ENCODE measurements at regions not wholly inside any gene's neighbourhood (a gene's known extent, or its start where the extent isn't known, plus 50 kb on each side); places are given as distances from the start of the nearest gene placed in this dataset.

GRCh38 chr5:104372796-104373195, 810.2 kb upstream of the NUDT12 start:
- Mint-ChIP-seq H3K27ac (no peak overlapping the region), H3K27me3 (no peaks in the 10 kb centered on the region), H3K4me1 (ENCODE audit: low read depth) (no peaks in the 10 kb centered on the region), H3K9me3 (no peaks in the 10 kb centered on the region), H3K4me3 (no peak overlapping the region), H3K36me3 (ENCODE audit: low read depth) (no peaks in the 10 kb centered on the region)
- intact Hi-C loops (cut with micrococcal nuclease) = no loop called here

- Mint-ChIP-seq H3K4me1 (ENCODE audit: low read depth) (no peaks in the 10 kb centered on the region), H3K27ac (no peak overlapping the region), H3K4me3 (no peak overlapping the region), H3K36me3 (ENCODE audit: low read depth) (no peaks in the 10 kb centered on the region), H3K27me3 (no peaks in the 10 kb centered on the region), H3K9me3 (no peaks in the 10 kb centered on the region)
- intact Hi-C loops (cut with micrococcal nuclease) = no loop called here
Observed at GRCh38 chr5:104372376-104372775, 809.8 kb upstream of the NUDT12 start.

GRCh38 chr5:104370523-104370922, 807.9 kb upstream of the NUDT12 start:
- intact Hi-C loops (cut with micrococcal nuclease) = no loop called here
- Mint-ChIP-seq H3K9me3 (no peaks in the 10 kb centered on the region), H3K27me3 (no peaks in the 10 kb centered on the region), H3K36me3 (ENCODE audit: low read depth) (no peaks in the 10 kb centered on the region), H3K4me1 (ENCODE audit: low read depth) (no peaks in the 10 kb centered on the region), H3K27ac (no peak overlapping the region), H3K4me3 (no peak overlapping the region)

- H3K4me1 Mint-ChIP-seq (ENCODE audit: low read depth) = no peaks in the 10 kb centered on the region
- H3K27ac Mint-ChIP-seq = no peak overlapping the region
- no peaks in the 10 kb centered on the region for H3K9me3 Mint-ChIP-seq
- no peak overlapping the region for H3K4me3 Mint-ChIP-seq
- H3K36me3 Mint-ChIP-seq (ENCODE audit: low read depth) = no peaks in the 10 kb centered on the region
- intact Hi-C loops (cut with micrococcal nuclease) = no loop called here
- H3K27me3 Mint-ChIP-seq = no peaks in the 10 kb centered on the region
Observed at GRCh38 chr5:104367978-104368377, 805.4 kb upstream of the NUDT12 start.

GRCh38 chr5:104363567-104363966, 801.0 kb upstream of the NUDT12 start:
- Mint-ChIP-seq H3K4me3 (no peak overlapping the region), H3K4me1 (ENCODE audit: low read depth) (no peaks in the 10 kb centered on the region), H3K27ac (no peak overlapping the region), H3K36me3 (ENCODE audit: low read depth) (no peaks in the 10 kb centered on the region), H3K9me3 (no peaks in the 10 kb centered on the region), H3K27me3 (no peaks in the 10 kb centered on the region)
- intact Hi-C loops (cut with micrococcal nuclease) = no loop called here

- H3K36me3 Mint-ChIP-seq (ENCODE audit: low read depth) = no peaks in the 10 kb centered on the region
- no peak overlapping the region for H3K4me3 Mint-ChIP-seq
- H3K9me3 Mint-ChIP-seq = no peaks in the 10 kb centered on the region
- H3K27me3 Mint-ChIP-seq = no peaks in the 10 kb centered on the region
- intact Hi-C loops (cut with micrococcal nuclease) = no loop called here
- H3K4me1 Mint-ChIP-seq (ENCODE audit: low read depth) = no peaks in the 10 kb centered on the region
- no peak overlapping the region for H3K27ac Mint-ChIP-seq
Observed at GRCh38 chr5:104361932-104362331, 799.3 kb upstream of the NUDT12 start.

- H3K36me3 Mint-ChIP-seq (ENCODE audit: low read depth) = no peaks in the 10 kb centered on the region
- H3K4me1 Mint-ChIP-seq (ENCODE audit: low read depth) = no peaks in the 10 kb centered on the region
- no peak overlapping the region for H3K27ac Mint-ChIP-seq
- intact Hi-C loops (cut with micrococcal nuclease) = no loop called here
- no peak overlapping the region for H3K4me3 Mint-ChIP-seq
- no peaks in the 10 kb centered on the region for H3K9me3 Mint-ChIP-seq
- H3K27me3 Mint-ChIP-seq = no peaks in the 10 kb centered on the region
Observed at GRCh38 chr5:104355350-104355749, 792.8 kb upstream of the NUDT12 start.

GRCh38 chr5:104353371-104353770, 790.8 kb upstream of the NUDT12 start:
- intact Hi-C loops (cut with micrococcal nuclease) = no loop called here
- Mint-ChIP-seq H3K4me1 (ENCODE audit: low read depth) (no peaks in the 10 kb centered on the region), H3K27ac (no peak overlapping the region), H3K36me3 (ENCODE audit: low read depth) (no peaks in the 10 kb centered on the region), H3K27me3 (no peaks in the 10 kb centered on the region), H3K4me3 (no peak overlapping the region), H3K9me3 (no peaks in the 10 kb centered on the region)

- H3K36me3 Mint-ChIP-seq (ENCODE audit: low read depth) = no peaks in the 10 kb centered on the region
- no peak overlapping the region for H3K4me3 Mint-ChIP-seq
- no peaks in the 10 kb centered on the region for H3K27me3 Mint-ChIP-seq
- no peak overlapping the region for H3K27ac Mint-ChIP-seq
- no peaks in the 10 kb centered on the region for H3K4me1 Mint-ChIP-seq (ENCODE audit: low read depth)
- intact Hi-C loops (cut with micrococcal nuclease) = no loop called here
- no peaks in the 10 kb centered on the region for H3K9me3 Mint-ChIP-seq
Observed at GRCh38 chr5:104352954-104353353, 790.4 kb upstream of the NUDT12 start.

GRCh38 chr5:104347119-104347708, 784.6 kb upstream of the NUDT12 start:
- H3K4me3 Mint-ChIP-seq = no peak overlapping the region
- H3K36me3 Mint-ChIP-seq (ENCODE audit: low read depth) = no peaks in the 10 kb centered on the region
- no peaks in the 10 kb centered on the region for H3K9me3 Mint-ChIP-seq
- no peaks in the 10 kb centered on the region for H3K27me3 Mint-ChIP-seq
- intact Hi-C loops (cut with micrococcal nuclease) = no loop called here
- no peaks in the 10 kb centered on the region for H3K4me1 Mint-ChIP-seq (ENCODE audit: low read depth)
- no peak overlapping the region for H3K27ac Mint-ChIP-seq

GRCh38 chr5:104345222-104346016, 782.8 kb upstream of the NUDT12 start:
- intact Hi-C loops (cut with micrococcal nuclease) = no loop called here
- Mint-ChIP-seq H3K27me3 (no peaks in the 10 kb centered on the region), H3K4me1 (ENCODE audit: low read depth) (no peaks in the 10 kb centered on the region), H3K4me3 (no peak overlapping the region), H3K27ac (no peak overlapping the region), H3K36me3 (ENCODE audit: low read depth) (no peaks in the 10 kb centered on the region), H3K9me3 (no peaks in the 10 kb centered on the region)

- intact Hi-C loops (cut with micrococcal nuclease) = no loop called here
- no peak overlapping the region for H3K4me3 Mint-ChIP-seq
- no peak overlapping the region for H3K27ac Mint-ChIP-seq
- no peaks in the 10 kb centered on the region for H3K36me3 Mint-ChIP-seq (ENCODE audit: low read depth)
- no peaks in the 10 kb centered on the region for H3K4me1 Mint-ChIP-seq (ENCODE audit: low read depth)
- no peaks in the 10 kb centered on the region for H3K27me3 Mint-ChIP-seq
- H3K9me3 Mint-ChIP-seq = no peaks in the 10 kb centered on the region
Observed at GRCh38 chr5:104344809-104345208, 782.2 kb upstream of the NUDT12 start.

- intact Hi-C loops (cut with micrococcal nuclease) = no loop called here
Observed at GRCh38 chr5:104327801-104328200, 765.2 kb upstream of the NUDT12 start.

GRCh38 chr5:104326966-104327365, 764.4 kb upstream of the NUDT12 start:
- H3K9me3 Mint-ChIP-seq = peaks cover 15% of the 10 kb centered on the region
- H3K36me3 Mint-ChIP-seq (ENCODE audit: low read depth) = no peaks in the 10 kb centered on the region
- H3K4me1 Mint-ChIP-seq (ENCODE audit: low read depth) = no peaks in the 10 kb centered on the region
- no peaks in the 10 kb centered on the region for H3K27me3 Mint-ChIP-seq
- no peak overlapping the region for H3K27ac Mint-ChIP-seq
- no peak overlapping the region for H3K4me3 Mint-ChIP-seq
- intact Hi-C loops (cut with micrococcal nuclease) = no loop called here

More at GRCh38 chr5:104327801-104328200, 765.2 kb upstream of the NUDT12 start:
- no peak overlapping the region for H3K27ac Mint-ChIP-seq
- no peaks in the 10 kb centered on the region for H3K4me1 Mint-ChIP-seq (ENCODE audit: low read depth)
- H3K27me3 Mint-ChIP-seq = no peaks in the 10 kb centered on the region
- H3K4me3 Mint-ChIP-seq = no peak overlapping the region
- peaks cover 15% of the 10 kb centered on the region for H3K9me3 Mint-ChIP-seq
- no peaks in the 10 kb centered on the region for H3K36me3 Mint-ChIP-seq (ENCODE audit: low read depth)

- Mint-ChIP-seq H3K27me3 (no peaks in the 10 kb centered on the region), H3K36me3 (ENCODE audit: low read depth) (no peaks in the 10 kb centered on the region), H3K27ac (no peak overlapping the region), H3K9me3 (peaks cover 3% of the 10 kb centered on the region), H3K4me3 (no peak overlapping the region), H3K4me1 (ENCODE audit: low read depth) (no peaks in the 10 kb centered on the region)
- intact Hi-C loops (cut with micrococcal nuclease) = no loop called here
Observed at GRCh38 chr5:104325356-104325755, 762.8 kb upstream of the NUDT12 start.
